ENCODE measurements at regions not wholly inside any gene's neighbourhood (a gene's known extent, or its start where the extent isn't known, plus 50 kb on each side); places are given as distances from the start of the nearest gene placed in this dataset.

DNA sequence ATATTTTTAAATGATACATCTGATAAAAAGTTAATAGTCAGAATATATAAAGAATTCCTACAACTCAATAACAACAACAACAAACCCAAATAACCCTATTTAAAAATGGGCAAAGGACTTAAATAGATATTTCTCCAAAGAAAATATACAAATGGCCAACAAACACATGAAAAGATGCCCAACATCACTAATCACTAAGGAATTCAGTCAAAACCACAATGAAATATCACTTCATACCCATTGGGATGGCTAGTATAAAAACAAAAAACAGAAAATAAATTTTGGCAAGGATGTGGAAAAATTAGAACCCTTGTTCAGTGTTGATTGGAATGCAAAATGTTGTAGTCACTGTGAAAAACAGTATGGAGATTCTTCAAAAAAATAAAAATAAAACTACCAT is 184.8 kb upstream of the RAB4A start:
- DNase-seq (ENCODE audit: low spot score), result no peak
- no peaks in the 10 kb centered on the region for H3K36me3 ChIP-seq (ENCODE audit: low read depth)
- H3K27me3 ChIP-seq (ENCODE audit: insufficient read depth, poor library complexity, severe bottlenecking), result no peaks in the 10 kb centered on the region
- no peaks in the 10 kb centered on the region for H3K9me3 ChIP-seq (ENCODE audit: severe bottlenecking)
- TF ChIP-seq CTCF (IDR thresholded peaks at IDR 0.05; ENCODE audit: poor library complexity, severe bottlenecking), result no peak
- H3K27ac ChIP-seq (ENCODE audit: poor library complexity, severe bottlenecking), result no peak overlapping the region
- no peaks in the 10 kb centered on the region for H3K4me1 ChIP-seq (ENCODE audit: insufficient read depth, poor library complexity, severe bottlenecking)
- no peak for ATAC-seq (ENCODE audit: low read depth)
- no peak overlapping the region for H3K4me3 ChIP-seq (ENCODE audit: severe bottlenecking)

DNA sequence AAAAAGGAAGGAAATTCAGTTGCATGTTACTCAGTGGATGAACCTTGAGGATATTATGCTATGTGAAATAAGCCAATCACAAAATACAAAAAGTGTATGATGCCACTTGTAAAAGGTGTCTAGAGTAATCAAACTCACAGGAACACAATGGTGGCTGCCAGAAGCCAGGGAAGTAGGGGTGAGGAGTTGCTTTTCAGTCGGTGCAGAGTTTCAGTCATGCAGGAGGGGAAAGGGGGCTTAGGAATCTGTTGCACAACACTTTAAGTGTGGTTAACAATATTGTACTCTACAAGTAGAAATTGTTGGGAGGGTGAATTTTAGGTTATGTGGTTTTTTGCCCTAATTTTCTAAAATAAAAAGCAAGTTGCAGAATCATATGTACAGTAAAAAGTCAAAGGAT is 184.2 kb upstream of the RAB4A start:
- Histone ChIP-seq H3K4me1 (ENCODE audit: insufficient read depth, poor library complexity, severe bottlenecking) (no peaks in the 10 kb centered on the region), H3K4me3 (ENCODE audit: severe bottlenecking) (no peak overlapping the region), H3K36me3 (ENCODE audit: low read depth) (no peaks in the 10 kb centered on the region), H3K27ac (ENCODE audit: poor library complexity, severe bottlenecking) (no peak overlapping the region), H3K27me3 (ENCODE audit: insufficient read depth, poor library complexity, severe bottlenecking) (no peaks in the 10 kb centered on the region), H3K9me3 (ENCODE audit: severe bottlenecking) (no peaks in the 10 kb centered on the region)
- ATAC-seq (ENCODE audit: low read depth) (no peak), DNase-seq (ENCODE audit: low spot score) (no peak)
- TF ChIP-seq CTCF (IDR thresholded peaks at IDR 0.05; ENCODE audit: poor library complexity, severe bottlenecking), result no peak

DNA sequence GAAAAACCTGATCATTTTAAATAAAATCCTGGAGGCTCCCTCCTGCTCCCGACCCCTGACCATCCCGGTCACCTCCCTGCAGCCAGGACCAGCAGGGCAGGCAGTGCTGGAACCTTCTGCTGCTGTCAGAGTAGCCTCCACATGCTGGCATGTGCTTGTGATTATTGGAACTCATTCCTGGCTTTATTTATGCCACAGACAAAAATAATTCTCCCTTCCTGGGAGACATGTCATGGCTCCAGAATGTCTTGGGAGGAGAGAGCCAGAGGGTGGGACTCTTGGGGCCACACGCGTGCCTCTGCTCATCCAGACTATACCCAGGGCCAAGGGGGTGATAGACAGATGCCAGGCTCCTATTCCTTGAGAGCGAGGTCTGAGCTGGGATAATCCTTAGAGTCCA is 183.6 kb upstream of the RAB4A start:
- Histone ChIP-seq H3K9me3 (ENCODE audit: severe bottlenecking) (no peaks in the 10 kb centered on the region), H3K27me3 (ENCODE audit: insufficient read depth, poor library complexity, severe bottlenecking) (no peaks in the 10 kb centered on the region), H3K4me1 (ENCODE audit: insufficient read depth, poor library complexity, severe bottlenecking) (no peaks in the 10 kb centered on the region), H3K36me3 (ENCODE audit: low read depth) (no peaks in the 10 kb centered on the region), H3K4me3 (ENCODE audit: severe bottlenecking) (no peak overlapping the region), H3K27ac (ENCODE audit: poor library complexity, severe bottlenecking) (no peak overlapping the region)
- ATAC-seq (ENCODE audit: low read depth) (no peak), DNase-seq (ENCODE audit: low spot score) (no peak)
- TF ChIP-seq CTCF (IDR thresholded peaks at IDR 0.05; ENCODE audit: poor library complexity, severe bottlenecking), result no peak

DNA sequence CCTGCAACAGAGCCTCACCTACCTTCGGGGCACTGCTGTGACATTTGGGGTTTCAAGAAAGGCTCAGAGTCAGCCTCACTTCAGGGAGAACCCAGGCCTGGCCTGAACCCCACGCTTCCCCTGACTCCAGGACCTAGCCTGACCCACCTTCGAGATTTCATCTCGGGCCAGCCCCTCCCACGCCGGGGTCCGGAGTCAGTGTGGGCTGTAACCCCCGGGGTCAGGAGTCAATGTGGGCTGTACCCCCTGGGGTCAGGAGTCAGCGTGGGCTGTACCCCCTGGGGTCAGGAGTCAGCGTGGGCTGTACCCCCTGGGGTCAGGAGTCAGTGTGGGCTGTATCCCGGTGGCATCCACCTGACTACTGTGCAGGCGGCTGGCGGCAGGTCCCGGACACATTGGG is 183.0 kb upstream of the RAB4A start:
- no peaks in the 10 kb centered on the region for H3K36me3 ChIP-seq (ENCODE audit: low read depth)
- DNase-seq (ENCODE audit: low spot score), result no peak
- ATAC-seq (ENCODE audit: low read depth), result no peak
- no peak overlapping the region for H3K4me3 ChIP-seq (ENCODE audit: severe bottlenecking)
- no peaks in the 10 kb centered on the region for H3K27me3 ChIP-seq (ENCODE audit: insufficient read depth, poor library complexity, severe bottlenecking)
- H3K9me3 ChIP-seq (ENCODE audit: severe bottlenecking), result no peaks in the 10 kb centered on the region
- no peak overlapping the region for H3K27ac ChIP-seq (ENCODE audit: poor library complexity, severe bottlenecking)
- no peak for TF ChIP-seq CTCF (IDR thresholded peaks at IDR 0.05; ENCODE audit: poor library complexity, severe bottlenecking)
- H3K4me1 ChIP-seq (ENCODE audit: insufficient read depth, poor library complexity, severe bottlenecking), result no peaks in the 10 kb centered on the region

DNA sequence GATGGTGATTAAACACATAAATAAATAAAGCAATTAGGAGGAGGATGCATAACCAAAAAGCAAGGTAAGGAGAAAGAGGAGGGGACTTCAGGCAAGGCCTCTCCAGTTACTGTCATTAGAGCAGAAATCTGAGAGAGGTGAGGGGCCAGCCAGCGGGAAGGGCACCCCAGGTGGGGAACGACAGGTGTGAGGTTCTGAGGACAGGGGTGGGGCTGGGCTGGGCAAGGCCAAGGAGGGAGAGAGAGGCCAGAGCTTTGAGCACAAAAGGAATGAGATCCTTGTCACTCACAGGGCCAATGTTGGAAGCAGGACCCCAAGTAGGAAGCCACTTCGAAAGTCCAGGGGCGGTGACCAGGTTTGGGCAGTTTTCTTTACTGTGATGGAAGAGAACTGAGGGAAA is 182.2 kb upstream of the RAB4A start:
- no peak for ATAC-seq (ENCODE audit: low read depth)
- DNase-seq (ENCODE audit: low spot score), result no peak
- Histone ChIP-seq H3K4me3 (ENCODE audit: severe bottlenecking) (no peak overlapping the region), H3K27ac (ENCODE audit: poor library complexity, severe bottlenecking) (no peak overlapping the region), H3K9me3 (ENCODE audit: severe bottlenecking) (no peaks in the 10 kb centered on the region), H3K27me3 (ENCODE audit: insufficient read depth, poor library complexity, severe bottlenecking) (no peaks in the 10 kb centered on the region), H3K36me3 (ENCODE audit: low read depth) (no peaks in the 10 kb centered on the region), H3K4me1 (ENCODE audit: insufficient read depth, poor library complexity, severe bottlenecking) (peaks cover 1% of the 10 kb centered on the region)
- no peak for TF ChIP-seq CTCF (IDR thresholded peaks at IDR 0.05; ENCODE audit: poor library complexity, severe bottlenecking)

Measured in RWPE2 (cell line).